ENCODE measurements at regions not wholly inside any gene's neighbourhood (a gene's known extent, or its start where the extent isn't known, plus 50 kb on each side); places are given as distances from the start of the nearest gene placed in this dataset.
A peak's percentile ranks its signal among the peaks of the same experiment; 100 is the strongest.

DNA sequence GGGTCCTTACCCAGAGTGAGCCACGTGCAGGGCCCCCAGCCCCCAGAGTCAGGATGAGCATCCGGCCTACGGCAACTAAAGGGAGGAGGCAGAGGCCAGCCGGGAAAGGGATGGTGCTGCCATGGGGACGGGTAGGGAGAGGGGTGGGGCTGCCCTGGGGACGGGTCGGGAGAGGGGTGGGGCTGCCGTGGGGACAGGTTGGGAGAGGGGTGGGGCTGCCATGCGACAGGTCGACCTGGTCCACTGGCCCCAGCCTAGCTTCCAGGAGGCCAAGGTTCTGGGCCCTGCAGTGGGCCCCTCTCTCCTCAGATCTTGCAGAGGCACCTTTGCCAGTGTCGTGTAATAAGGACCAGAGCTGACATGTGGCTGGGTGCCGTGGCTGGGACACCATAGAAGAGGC is 187.7 kb downstream of the BRD1 start:
- TF ChIP-seq EZH2 (IDR thresholded peaks at IDR 0.05) (no peak), POLR2AphosphoS5 (IDR thresholded peaks at IDR 0.05; ENCODE audit: borderline replicate concordance, low read depth, low read length) (no peak), FOXP2 (optimal IDR thresholded peaks at IDR 0.05; ENCODE audit: control extremely low read depth, extremely low read length, insufficient read depth) (no peak)
- H3K4me3 ChIP-seq: no peak overlapping the region
- H3K9me3 ChIP-seq (ENCODE audit: low read depth, low read length): no peaks in the 10 kb centered on the region
- no peaks in the 10 kb centered on the region for H3K36me3 ChIP-seq (ENCODE audit: insufficient read depth, low read length)
- no peak overlapping the region for H3K9ac ChIP-seq (ENCODE audit: insufficient read length)
- no peak for DNase-seq (ENCODE audit: low read depth, low spot score)
- H3K27ac ChIP-seq: no peak overlapping the region

DNA sequence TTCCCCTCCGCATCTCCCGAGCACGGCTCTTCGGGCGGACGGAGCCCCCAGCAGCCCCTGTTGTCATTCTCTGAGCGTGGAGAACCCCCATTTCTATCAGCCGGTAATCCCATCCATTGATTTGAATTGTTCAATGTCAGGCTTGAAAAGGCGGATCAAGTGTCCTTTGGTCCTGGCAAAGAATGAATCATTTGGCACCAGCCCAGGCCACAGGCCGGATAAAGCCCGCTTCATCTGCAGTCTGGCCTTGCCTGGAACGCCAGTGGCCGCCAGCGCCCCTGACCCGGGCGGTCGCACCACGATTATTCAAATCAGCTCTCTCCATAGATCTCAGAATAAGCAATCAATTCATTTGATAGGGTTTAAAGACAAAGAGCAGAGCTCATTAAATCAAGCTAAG is 188.9 kb downstream of the BRD1 start:
- H3K27ac ChIP-seq: no peak overlapping the region
- TF ChIP-seq FOXP2 (optimal IDR thresholded peaks at IDR 0.05; ENCODE audit: control extremely low read depth, extremely low read length, insufficient read depth): no peak
- no peak for TF ChIP-seq POLR2AphosphoS5 (IDR thresholded peaks at IDR 0.05; ENCODE audit: borderline replicate concordance, low read depth, low read length)
- TF ChIP-seq EZH2 (IDR thresholded peaks at IDR 0.05): no peak
- no peak for DNase-seq (ENCODE audit: low read depth, low spot score)
- H3K9ac ChIP-seq (ENCODE audit: insufficient read length): no peak overlapping the region
- H3K9me3 ChIP-seq (ENCODE audit: low read depth, low read length): no peaks in the 10 kb centered on the region
- H3K36me3 ChIP-seq (ENCODE audit: insufficient read depth, low read length): no peaks in the 10 kb centered on the region
- H3K4me3 ChIP-seq: no peak overlapping the region

DNA sequence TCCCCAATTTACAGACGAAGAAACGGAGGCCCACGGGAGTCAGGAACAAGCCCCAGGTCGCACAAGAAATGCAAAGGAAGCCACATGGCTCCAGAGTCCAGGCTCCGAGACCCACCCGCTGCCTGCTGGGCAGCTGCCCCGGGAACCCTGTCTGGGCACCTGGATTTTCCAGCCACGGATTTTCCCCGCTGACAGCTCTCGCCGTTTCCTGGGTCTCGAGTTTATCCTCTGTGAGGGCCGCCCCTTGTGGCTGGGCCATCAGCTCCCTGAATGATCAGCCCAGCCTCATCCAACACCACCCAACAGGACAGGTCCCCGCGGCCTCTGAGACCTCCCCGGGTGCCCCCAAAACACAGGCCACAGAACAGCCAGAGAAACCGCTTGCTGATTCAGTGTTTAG is 189.7 kb downstream of the BRD1 start:
- H3K9me3 ChIP-seq (ENCODE audit: low read depth, low read length): no peaks in the 10 kb centered on the region
- TF ChIP-seq POLR2AphosphoS5 (IDR thresholded peaks at IDR 0.05; ENCODE audit: borderline replicate concordance, low read depth, low read length): no peak
- TF ChIP-seq FOXP2 (optimal IDR thresholded peaks at IDR 0.05; ENCODE audit: control extremely low read depth, extremely low read length, insufficient read depth): no peak
- no peak for TF ChIP-seq EZH2 (IDR thresholded peaks at IDR 0.05)

DNA sequence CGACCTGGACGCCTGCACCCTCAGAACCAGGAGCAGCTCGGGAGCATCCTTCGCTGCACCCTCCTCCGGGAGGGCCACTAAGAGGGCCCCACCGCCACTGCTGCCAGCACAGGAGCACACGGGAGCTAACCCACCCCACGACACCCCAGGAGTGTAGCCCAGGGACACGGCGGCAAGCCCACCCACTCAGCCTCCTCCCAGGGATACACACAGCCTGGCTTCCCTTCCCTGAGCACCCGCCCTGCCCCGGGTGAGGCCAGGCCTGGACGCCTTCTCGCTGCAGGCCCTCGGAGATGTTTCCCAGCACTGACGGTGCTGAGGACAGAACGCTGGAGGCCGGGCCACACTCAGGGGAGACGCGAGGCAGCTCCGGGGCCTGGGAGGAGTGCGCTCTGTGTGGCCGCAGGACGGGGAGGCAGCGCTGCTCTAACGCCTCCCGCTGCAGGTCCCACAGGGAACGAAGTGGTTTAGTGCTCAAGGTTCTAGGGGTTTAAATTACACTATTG is 190.4 kb downstream of the BRD1 start:
- H3K4me3 ChIP-seq: no peak overlapping the region
- no peak for DNase-seq (ENCODE audit: low read depth, low spot score)
- H3K9ac ChIP-seq (ENCODE audit: insufficient read length): no peak overlapping the region
- H3K27ac ChIP-seq: no peak overlapping the region
- no peaks in the 10 kb centered on the region for H3K9me3 ChIP-seq (ENCODE audit: low read depth, low read length)
- no peak for TF ChIP-seq FOXP2 (optimal IDR thresholded peaks at IDR 0.05; ENCODE audit: control extremely low read depth, extremely low read length, insufficient read depth)
- no peak for TF ChIP-seq EZH2 (IDR thresholded peaks at IDR 0.05)
- TF ChIP-seq POLR2AphosphoS5 (IDR thresholded peaks at IDR 0.05; ENCODE audit: borderline replicate concordance, low read depth, low read length): no peak
- no peaks in the 10 kb centered on the region for H3K36me3 ChIP-seq (ENCODE audit: insufficient read depth, low read length)

More for the DNA sequence above, 189.7 kb downstream of the BRD1 start:
- DNase-seq (ENCODE audit: low read depth, low spot score): no peak
- no peak overlapping the region for H3K4me3 ChIP-seq
- H3K9ac ChIP-seq (ENCODE audit: insufficient read length): no peak overlapping the region
- no peaks in the 10 kb centered on the region for H3K36me3 ChIP-seq (ENCODE audit: insufficient read depth, low read length)
- no peak overlapping the region for H3K27ac ChIP-seq

DNA sequence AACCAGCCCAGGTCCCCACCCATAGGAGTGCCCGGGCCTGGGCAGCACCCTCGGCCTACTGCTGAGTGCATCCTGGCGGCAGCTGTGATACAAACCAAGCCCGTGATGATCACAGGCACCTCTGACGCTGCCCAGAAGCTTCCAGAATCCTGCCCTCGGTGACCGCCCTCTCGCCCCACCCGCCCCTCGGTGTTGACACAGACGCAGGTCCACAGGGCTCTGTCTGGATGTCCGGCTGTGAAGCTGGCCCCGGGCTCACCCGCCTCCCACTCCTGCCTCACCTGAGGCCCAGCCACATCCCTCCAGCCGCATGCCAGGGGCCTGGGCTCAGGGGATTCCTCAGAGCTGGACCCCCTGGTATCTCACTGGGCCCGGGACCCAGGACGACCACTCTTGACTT is 191.0 kb downstream of the BRD1 start:
- no peak for TF ChIP-seq POLR2AphosphoS5 (IDR thresholded peaks at IDR 0.05; ENCODE audit: borderline replicate concordance, low read depth, low read length)
- TF ChIP-seq FOXP2 (optimal IDR thresholded peaks at IDR 0.05; ENCODE audit: control extremely low read depth, extremely low read length, insufficient read depth): no peak
- TF ChIP-seq EZH2 (IDR thresholded peaks at IDR 0.05): no peak

DNA sequence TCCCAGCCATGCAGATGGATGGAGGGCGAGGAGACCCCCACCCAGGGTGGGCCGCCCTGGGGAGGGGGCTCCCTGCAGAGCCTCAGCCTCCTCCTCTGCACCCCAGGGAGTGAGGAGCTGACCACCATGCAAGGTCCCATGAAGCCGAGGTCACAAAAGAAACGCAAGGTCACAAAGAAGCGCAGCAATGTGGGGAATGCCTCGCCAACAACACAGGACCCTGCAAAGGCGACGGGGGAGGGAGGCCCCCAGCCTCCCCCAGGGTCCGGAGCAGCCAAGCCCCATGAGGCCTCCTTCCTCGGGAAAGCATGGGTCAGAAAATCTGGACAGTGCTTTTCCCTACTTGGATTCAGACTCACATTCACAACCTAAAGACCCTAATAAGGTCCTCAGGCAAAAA is 191.5 kb downstream of the BRD1 start:
- TF ChIP-seq EZH2 (IDR thresholded peaks at IDR 0.05): no peak
- TF ChIP-seq FOXP2 (optimal IDR thresholded peaks at IDR 0.05; ENCODE audit: control extremely low read depth, extremely low read length, insufficient read depth): no peak
- no peak for TF ChIP-seq POLR2AphosphoS5 (IDR thresholded peaks at IDR 0.05; ENCODE audit: borderline replicate concordance, low read depth, low read length)
- H3K9ac ChIP-seq (ENCODE audit: insufficient read length): no peak overlapping the region
- no peaks in the 10 kb centered on the region for H3K36me3 ChIP-seq (ENCODE audit: insufficient read depth, low read length)
- H3K4me3 ChIP-seq: no peak overlapping the region
- H3K27ac ChIP-seq: no peak overlapping the region
- no peak for DNase-seq (ENCODE audit: low read depth, low spot score)
- H3K9me3 ChIP-seq (ENCODE audit: low read depth, low read length): no peaks in the 10 kb centered on the region

More for the DNA sequence above, 191.0 kb downstream of the BRD1 start:
- DNase-seq (ENCODE audit: low read depth, low spot score): no peak
- Histone ChIP-seq H3K9ac (ENCODE audit: insufficient read length) (no peak overlapping the region), H3K9me3 (ENCODE audit: low read depth, low read length) (no peaks in the 10 kb centered on the region), H3K4me3 (no peak overlapping the region), H3K27ac (no peak overlapping the region), H3K36me3 (ENCODE audit: insufficient read depth, low read length) (no peaks in the 10 kb centered on the region)

DNA sequence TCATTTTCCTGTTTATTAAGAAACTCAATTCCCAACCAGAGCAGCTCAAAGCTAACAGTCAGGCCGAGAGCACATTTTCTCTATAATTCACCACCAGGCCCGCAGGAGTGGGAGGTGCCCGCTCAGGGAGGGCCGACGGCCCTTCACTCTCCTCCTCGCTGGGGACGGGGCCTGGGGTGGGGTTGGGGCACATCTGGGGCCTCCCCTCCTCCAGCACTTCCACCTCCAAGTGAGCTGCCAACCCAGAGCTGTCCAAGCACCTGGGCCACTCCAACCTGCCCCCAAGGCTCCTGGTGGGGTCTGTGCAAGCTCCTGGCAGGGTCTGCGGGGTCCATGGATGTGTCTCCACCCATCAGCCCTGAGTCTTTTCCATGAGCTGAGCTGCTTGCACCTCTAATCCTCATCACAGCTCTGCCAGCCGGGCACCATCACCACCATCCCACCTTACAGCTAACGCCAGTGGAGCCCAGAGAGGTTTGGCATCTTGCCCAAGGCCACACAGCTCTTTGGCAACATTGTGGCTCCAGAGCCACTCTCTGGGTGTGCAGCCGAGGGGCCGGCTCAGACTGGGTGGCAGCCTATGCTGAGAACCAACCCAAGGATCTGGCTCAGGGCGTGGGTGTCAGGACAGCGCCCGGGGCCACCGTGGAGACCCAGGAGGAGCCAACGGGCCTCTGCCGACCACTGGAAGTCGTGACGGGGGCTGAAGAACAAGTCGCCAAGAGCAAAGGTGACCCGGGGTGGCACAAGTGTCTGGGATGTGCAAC is 193.5 kb downstream of the BRD1 start:
- Histone ChIP-seq H3K27ac (no peak overlapping the region), H3K9ac (ENCODE audit: insufficient read length) (no peak overlapping the region), H3K9me3 (ENCODE audit: low read depth, low read length) (no peaks in the 10 kb centered on the region), H3K36me3 (ENCODE audit: insufficient read depth, low read length) (no peaks in the 10 kb centered on the region), H3K4me3 (no peak overlapping the region)
- TF ChIP-seq FOXP2 (optimal IDR thresholded peaks at IDR 0.05; ENCODE audit: control extremely low read depth, extremely low read length, insufficient read depth) (no peak), POLR2AphosphoS5 (IDR thresholded peaks at IDR 0.05; ENCODE audit: borderline replicate concordance, low read depth, low read length) (no peak), EZH2 (IDR thresholded peaks at IDR 0.05) (no peak)
- no peak for DNase-seq (ENCODE audit: low read depth, low spot score)

DNA sequence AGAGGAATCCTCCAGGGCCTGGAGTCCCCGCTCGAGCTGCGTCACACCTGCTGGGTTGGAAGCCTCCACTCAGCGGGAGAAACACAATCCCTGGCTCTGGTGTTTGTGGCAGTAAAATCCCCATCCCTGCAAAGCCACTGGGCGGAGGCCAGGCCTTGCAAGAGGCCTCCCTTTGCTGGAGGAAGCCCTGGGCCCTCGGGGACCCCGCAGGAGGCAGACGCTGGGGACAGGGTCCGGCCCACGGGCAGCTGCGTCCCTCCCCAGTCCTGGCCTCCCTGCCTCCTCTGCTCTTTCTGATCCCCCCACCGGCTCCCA is 194.7 kb downstream of the BRD1 start:
- Histone ChIP-seq H3K9ac (ENCODE audit: insufficient read length) (peak overlapping the region; percentile 55), H3K9me3 (ENCODE audit: low read depth, low read length) (no peaks in the 10 kb centered on the region), H3K27ac (peak overlapping the region; percentile 86), H3K36me3 (ENCODE audit: insufficient read depth, low read length) (no peaks in the 10 kb centered on the region), H3K4me3 (peak overlapping the region; percentile 39; the same call in 1 of the 2 replicates)
- TF ChIP-seq EZH2 (IDR thresholded peaks at IDR 0.05) (no peak), POLR2AphosphoS5 (IDR thresholded peaks at IDR 0.05; ENCODE audit: borderline replicate concordance, low read depth, low read length) (no peak), FOXP2 (optimal IDR thresholded peaks at IDR 0.05; ENCODE audit: control extremely low read depth, extremely low read length, insufficient read depth) (no peak)
- DNase-seq (ENCODE audit: low read depth, low spot score): no peak
